ENCODE measurements at regions not wholly inside any gene's neighbourhood (a gene's known extent, or its start where the extent isn't known, plus 50 kb on each side); places are given as distances from the start of the nearest gene placed in this dataset.

GRCh38 chr12:33323823-33324222, 115.8 kb downstream of the SYT10 start:
- TF ChIP-seq POLR2A (IDR thresholded peaks at IDR 0.05) = no peak
- no peak for TF ChIP-seq CTCF (IDR thresholded peaks at IDR 0.05)
- WGBS, 2 donors = 8 to 14% methylated on average over 1 of the region's 1 CpG

GRCh38 chr12:33322519-33322918, 117.1 kb downstream of the SYT10 start:
- intact Hi-C loops (cut with DNase I) = no loop called here
- Histone ChIP-seq H3K9me3 (no peaks in the 10 kb centered on the region), H3K27ac (no peak overlapping the region), H3K4me3 (no peak overlapping the region), H3K4me1 (no peaks in the 10 kb centered on the region), H3K36me3 (replicated peaks in 1 of 2; ENCODE audit: insufficient read depth in 1 of 2, low read depth in 2 of 2) (no peaks in the 10 kb centered on the region), H3K27me3 (no peaks in the 10 kb centered on the region)
- DNase-seq = no peak
- TF ChIP-seq POLR2A (IDR thresholded peaks at IDR 0.05) (no peak), CTCF (IDR thresholded peaks at IDR 0.05) (no peak)
- WGBS, 2 donors = 55 to 59% methylated on average over 5 of the region's 5 CpGs
- ATAC-seq = no peak

More at GRCh38 chr12:33323823-33324222, 115.8 kb downstream of the SYT10 start:
- no peak for ATAC-seq
- H3K4me1 ChIP-seq = no peaks in the 10 kb centered on the region
- no peaks in the 10 kb centered on the region for H3K9me3 ChIP-seq
- H3K27ac ChIP-seq = no peak overlapping the region
- no peak for DNase-seq
- H3K36me3 ChIP-seq (replicated peaks in 1 of 2; ENCODE audit: insufficient read depth in 1 of 2, low read depth in 2 of 2) = no peaks in the 10 kb centered on the region
- no peak overlapping the region for H3K4me3 ChIP-seq
- H3K27me3 ChIP-seq = no peaks in the 10 kb centered on the region
- intact Hi-C loops (cut with DNase I) = no loop called here

- TF ChIP-seq POLR2A (IDR thresholded peaks at IDR 0.05) (no peak), CTCF (IDR thresholded peaks at IDR 0.05) (no peak)
- Histone ChIP-seq H3K4me1 (no peaks in the 10 kb centered on the region), H3K36me3 (replicated peaks in 1 of 2; ENCODE audit: insufficient read depth in 1 of 2, low read depth in 2 of 2) (no peaks in the 10 kb centered on the region), H3K27me3 (no peaks in the 10 kb centered on the region), H3K27ac (no peak overlapping the region), H3K4me3 (no peak overlapping the region), H3K9me3 (no peaks in the 10 kb centered on the region)
- ATAC-seq = no peak
- 52 to 59% methylated on average over 1 of the region's 1 CpG for WGBS, 2 donors
- intact Hi-C loops (cut with DNase I) = no loop called here
- no peak for DNase-seq
Observed at GRCh38 chr12:33317746-33318145, 121.9 kb downstream of the SYT10 start.

GRCh38 chr12:33314223-33314622, 125.4 kb downstream of the SYT10 start:
- no peaks in the 10 kb centered on the region for H3K27me3 ChIP-seq
- no peak for TF ChIP-seq POLR2A (IDR thresholded peaks at IDR 0.05)
- TF ChIP-seq CTCF (IDR thresholded peaks at IDR 0.05) = no peak
- no peak for DNase-seq
- WGBS, 2 donors = 10 to 13% methylated on average over 1 of the region's 1 CpG
- ATAC-seq = no peak
- no peak overlapping the region for H3K4me3 ChIP-seq
- no peaks in the 10 kb centered on the region for H3K36me3 ChIP-seq (replicated peaks in 1 of 2; ENCODE audit: insufficient read depth in 1 of 2, low read depth in 2 of 2)
- no peaks in the 10 kb centered on the region for H3K9me3 ChIP-seq
- no peak overlapping the region for H3K27ac ChIP-seq
- intact Hi-C loops (cut with DNase I) = no loop called here
- H3K4me1 ChIP-seq = no peaks in the 10 kb centered on the region

- TF ChIP-seq CTCF (IDR thresholded peaks at IDR 0.05) (no peak), POLR2A (IDR thresholded peaks at IDR 0.05) (no peak)
- ATAC-seq (no peak), DNase-seq (no peak)
- no peak overlapping the region for H3K4me3 ChIP-seq
- H3K9me3 ChIP-seq = no peaks in the 10 kb centered on the region
- H3K4me1 ChIP-seq = no peaks in the 10 kb centered on the region
- intact Hi-C loops (cut with DNase I) = no loop called here
- no peaks in the 10 kb centered on the region for H3K27me3 ChIP-seq
- H3K27ac ChIP-seq = no peak overlapping the region
- no peaks in the 10 kb centered on the region for H3K36me3 ChIP-seq (replicated peaks in 1 of 2; ENCODE audit: insufficient read depth in 1 of 2, low read depth in 2 of 2)
Observed at GRCh38 chr12:33313476-33313875, 126.1 kb downstream of the SYT10 start.

All from body of pancreas (tissue), 4 donors.